ENCODE measurements at regions not wholly inside any gene's neighbourhood (a gene's known extent, or its start where the extent isn't known, plus 50 kb on each side); places are given as distances from the start of the nearest gene placed in this dataset.

- TF ChIP-seq CTCF (IDR thresholded peaks at IDR 0.05 in 4 of 5, conservative IDR thresholded peaks at IDR 0.05 in 1 of 5), result no peak
- no peak for TF ChIP-seq POLR2A (IDR thresholded peaks at IDR 0.05)
Observed at GRCh38 chrX:75655627-75656026, 129.4 kb downstream of the MAGEE2 start.

Measured in gastrocnemius medialis (tissue), 4 donors.